Panc1 (cell line): ENCODE measurements at regions not wholly inside any gene's neighbourhood (a gene's known extent, or its start where the extent isn't known, plus 50 kb on each side); places are given as distances from the start of the nearest gene placed in this dataset.

ENCODE experiments used
- ATAC-seq: fragments of 200-7000 bp; cut with Tn5 transposase; 2 replicates; pipeline ENCODE4 v1.9.1; 2020; ENCODE audit warnings: mild to moderate bottlenecking, moderate library complexity
- BruUV-seq: library from RNA; stranded (reverse); fragments of 400-500 nt; replicated peaks from 2 replicates; lab custom pipeline; 2021; lab: Mats Ljungman, UMichigan
- CTCF ChIA-PET: fragments of 300-600 bp; sonication (Branson Sonifier 250); formaldehyde crosslinking; loops from one replicate; lab custom pipeline; 2022; ENCODE audit warnings: antibody characterized with exemption; lab: Charles Lee
- POLR2A ChIA-PET: fragments of 300-600 bp; sonication (Branson Sonifier 250); formaldehyde crosslinking; loops from one replicate; lab custom pipeline; 2022; ENCODE audit warnings: antibody characterized with exemption; lab: Charles Lee
- DNase-seq: peaks from one replicate; pipeline ENCODE4 v3.0.0-alpha.2; 2010; ENCODE audit warnings: low read depth, low spot score
- H3K27ac ChIP-seq: 2 replicates; pipeline ENCODE4 v1.5.1; 2011; ENCODE audit warnings: mild to moderate bottlenecking, low read length, inconsistent platforms
- H3K27me3 ChIP-seq: fragments of 200-500 bp; sonication (Bioruptor generic); 2 replicates; pipeline ENCODE4 v1.6.0; 2014; ENCODE audit warnings: low read length, inconsistent platforms; ENCODE audit not compliant: control insufficient read depth, insufficient read depth
- H3K36me3 ChIP-seq: fragments of 200-500 bp; sonication (Bioruptor generic); 2 replicates; pipeline ENCODE4 v1.5.1; 2014; ENCODE audit warnings: inconsistent platforms, mild to moderate bottlenecking, low read length, moderate library complexity; ENCODE audit not compliant: control insufficient read depth, insufficient read depth
- H3K4me1 ChIP-seq: 2 replicates; pipeline ENCODE4 v1.5.1; 2011; ENCODE audit warnings: inconsistent platforms, mild to moderate bottlenecking, low read length, moderate library complexity; ENCODE audit not compliant: control insufficient read depth, insufficient read depth
- H3K4me3 ChIP-seq, 2 experiments: 2 replicates each; pipeline ENCODE4 v1.5.1; 2011 to 2012; ENCODE audit warnings: low read depth in 2 of 2, low read length in 2 of 2, mild to moderate bottlenecking in 2 of 2, inconsistent platforms in 1 of 2, moderate library complexity in 1 of 2
- H3K9me3 ChIP-seq: fragments of 200-500 bp; sonication (Bioruptor generic); 2 replicates; pipeline ENCODE4 v1.5.1; 2014; ENCODE audit warnings: low read depth, mild to moderate bottlenecking, inconsistent platforms, low read length, moderate library complexity; ENCODE audit not compliant: control insufficient read depth, insufficient read depth
- POLR2AphosphoS5 ChIP-seq: IDR thresholded peaks from 2 replicates; pipeline ENCODE4 v1.6.1; 2012; ENCODE audit warnings: mild to moderate bottlenecking, low read depth, low read length, moderate library complexity
- REST ChIP-seq, 2 experiments: IDR thresholded peaks; 2 replicates each; pipeline ENCODE4 v1.6.1; 2011 to 2012; ENCODE audit warnings: low read depth in 2 of 2, control low read depth in 1 of 2, low read length in 1 of 2, mild to moderate bottlenecking in 1 of 2, moderate library complexity in 1 of 2; ENCODE audit not compliant: insufficient read depth in 1 of 2
- SIN3A ChIP-seq: IDR thresholded peaks from 2 replicates; pipeline ENCODE4 v1.6.1; 2012; ENCODE audit warnings: low read depth, mild to moderate bottlenecking, low read length, moderate library complexity, borderline replicate concordance; ENCODE audit not compliant: insufficient read depth
- TCF7L2 ChIP-seq: IDR thresholded peaks from 2 replicates; pipeline ENCODE4 v1.6.1; 2011; ENCODE audit warnings: mild to moderate bottlenecking, low read depth, low read length, inconsistent platforms
- in situ Hi-C: cut with HindIII; loops from 2 replicates; pipeline ENCODE4 v1.10.0; 2016; ENCODE audit warnings: low sequenced_read_pairs, low pct_unique_long_range_greater_than_20kb
- intact Hi-C: fragments of 100-400 bp; cut with micrococcal nuclease; formaldehyde crosslinking; loops from one replicate; pipeline ENCODE4 v1.10.0; 2022; ENCODE audit not compliant: unreplicated experiment

GRCh38 chr6:163630096-163630495 lies 215.6 kb downstream of the QKI start:
- no peaks in the 10 kb centered on the region for H3K27me3 ChIP-seq
- in situ Hi-C loops (no loop called here), intact Hi-C loops (no loop called here)
- no peaks in the 10 kb centered on the region for H3K4me1 ChIP-seq
- ATAC-seq (no peak), DNase-seq (no peak)
- no peak for TF ChIP-seq POLR2AphosphoS5
- TF ChIP-seq REST (IDR thresholded peaks at IDR 0.05; ENCODE audit: insufficient read depth in 1 of 2, low read depth in 2 of 2, low read length in 1 of 2), result no peak
- no peak for TF ChIP-seq TCF7L2
- no peak for TF ChIP-seq SIN3A
- no peak overlapping the region for H3K27ac ChIP-seq
- H3K36me3 ChIP-seq, result no peaks in the 10 kb centered on the region
- H3K9me3 ChIP-seq, result no peaks in the 10 kb centered on the region; the same call in 1 of the 2 replicates
- no TSS peak for BruUV-seq
- CTCF ChIA-PET, result no interaction called here
- no peak overlapping the region for H3K4me3 ChIP-seq
- POLR2A ChIA-PET, result no interaction called here
